Sciatic nerve (tissue), 2 donors: ENCODE measurements at regions not wholly inside any gene's neighbourhood (a gene's known extent, or its start where the extent isn't known, plus 50 kb on each side); places are given as distances from the start of the nearest gene placed in this dataset.

Experiments used
- ATAC-seq: fragments of 200-7000 bp; cut with Tn5 transposase; one replicate; pipeline ENCODE4 v1.9.1; 2020; ENCODE audit warnings: mild to moderate bottlenecking, moderate library complexity
- DNase-seq: peaks from one replicate; pipeline ENCODE4 v3.0.0-alpha.2; 2020; ENCODE audit warnings: low spot score
- intact Hi-C: fragments of 100-400 bp; cut with DNase I; formaldehyde crosslinking; loops from one replicate; pipeline ENCODE4 v1.14.2; 2022
- donor health status: DM: no; HTN: no; CAD: no.
- donor health status: DM: no; HTN: no; CAD: no.

- DNase-seq = no peak
- no peak for ATAC-seq
- intact Hi-C loops = no loop called here
Measured at GRCh38 chr10:113445736-113446135, 107.1 kb upstream of the HABP2 start.

DNA sequence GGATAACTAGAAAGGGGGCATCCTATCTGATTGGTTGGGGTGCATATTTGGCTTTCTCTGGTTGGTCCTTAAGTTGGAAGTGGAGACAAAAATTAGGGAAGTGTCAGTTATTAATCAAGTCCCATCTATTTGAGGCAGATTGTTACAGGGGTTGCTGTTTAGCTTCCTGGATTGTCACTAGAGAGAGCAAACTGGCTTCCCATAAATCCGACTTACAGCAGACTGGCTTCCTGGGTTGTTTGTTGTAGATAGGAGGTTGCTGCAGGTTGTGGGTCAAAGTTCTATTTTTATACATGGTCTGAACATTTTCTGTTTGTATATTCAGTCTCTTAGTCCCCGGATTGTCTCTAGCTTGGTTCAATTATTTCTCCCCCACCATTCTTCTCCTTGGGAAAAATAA, 106.1 kb upstream of the HABP2 start:
- intact Hi-C loops = no loop called here
- no peak for DNase-seq
- no peak for ATAC-seq

DNA sequence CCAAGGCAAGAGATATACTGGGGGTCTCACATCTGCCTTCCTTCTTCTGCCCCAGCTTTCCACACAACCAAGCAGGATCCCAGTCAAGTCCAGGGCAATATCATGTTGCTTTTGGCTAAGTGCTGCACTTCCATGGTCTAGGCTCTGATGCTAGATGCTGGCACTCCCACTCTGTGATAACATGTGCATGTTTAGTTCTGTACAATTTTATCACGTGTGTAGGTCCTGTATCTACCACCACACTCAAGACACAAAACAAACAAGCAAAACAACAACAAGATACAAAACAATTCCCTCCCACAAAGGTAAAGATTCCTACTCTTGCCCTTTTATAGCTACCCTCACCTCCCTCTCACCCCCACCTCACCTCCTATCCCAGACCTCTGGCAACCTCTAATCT, 105.6 kb upstream of the HABP2 start:
- intact Hi-C loops = no loop called here
- ATAC-seq (no peak), DNase-seq (no peak)

DNA sequence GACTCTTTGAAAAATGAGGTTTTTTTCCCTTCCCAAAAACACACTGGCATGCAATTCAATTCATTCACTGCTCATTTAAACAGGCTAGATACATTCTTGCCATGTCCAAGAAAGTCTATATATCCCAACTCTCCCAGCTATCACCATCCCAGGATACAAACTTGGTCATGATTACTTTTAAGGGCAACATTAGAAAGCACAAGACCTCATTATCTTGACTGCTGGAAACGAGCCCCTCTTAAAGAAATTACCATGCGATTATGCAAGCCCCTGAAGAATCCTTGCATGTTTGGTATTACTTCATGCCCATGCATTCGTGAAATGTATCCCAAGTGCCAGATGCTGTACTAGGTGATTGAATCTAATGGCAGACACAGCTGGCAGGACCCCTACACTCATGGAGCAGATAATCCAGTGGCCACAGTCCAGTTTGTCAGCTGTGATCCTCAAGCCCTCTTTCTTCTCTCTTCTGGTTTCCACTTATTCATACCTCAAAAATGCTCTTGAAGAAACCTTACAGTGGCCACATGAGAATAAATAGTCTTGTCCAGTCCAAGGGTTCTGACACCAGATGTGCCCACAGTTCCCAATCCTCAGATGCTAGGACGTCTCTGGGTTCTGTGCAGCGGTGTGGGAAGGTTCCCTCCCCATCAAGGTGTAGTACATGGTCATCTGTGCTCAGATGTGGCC, 103.7 kb upstream of the HABP2 start:
- intact Hi-C loops = no loop called here
- no peak for ATAC-seq
- DNase-seq = no peak

GRCh38 chr10:113450046-113450804, 102.6 kb upstream of the HABP2 start:
- intact Hi-C loops = no loop called here
- ATAC-seq = no peak
- no peak for DNase-seq

DNA sequence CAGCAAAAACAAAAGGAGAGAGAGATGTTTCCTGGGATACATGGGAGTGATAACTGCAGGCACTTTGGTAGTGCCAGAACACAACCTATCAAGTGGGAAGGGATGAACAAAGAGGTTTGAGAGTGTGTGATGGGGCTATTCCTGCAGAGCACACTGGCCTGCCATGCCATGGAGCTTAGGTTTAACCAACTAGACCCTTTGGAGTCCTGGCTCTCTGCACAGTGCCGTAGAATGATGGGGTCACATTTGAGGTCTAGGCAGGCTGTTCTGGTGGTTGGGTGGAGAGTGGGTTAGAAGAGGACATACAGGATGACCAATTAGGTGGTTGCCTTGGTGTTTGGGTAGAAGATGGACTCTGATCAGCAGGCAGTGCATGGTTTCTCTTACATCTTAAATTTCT, 101.9 kb upstream of the HABP2 start:
- intact Hi-C loops = no loop called here
- no peak for ATAC-seq
- no peak for DNase-seq

- intact Hi-C loops = no loop called here
- no peak for ATAC-seq
- DNase-seq = no peak
Measured at GRCh38 chr10:113452146-113452845, 100.6 kb upstream of the HABP2 start.

- ATAC-seq (no peak), DNase-seq (no peak)
- intact Hi-C loops = no loop called here
Measured at GRCh38 chr10:113453351-113453750, 99.5 kb upstream of the HABP2 start.

- DNase-seq (peak; percentile 73), ATAC-seq (peak; percentile 78)
- intact Hi-C loops = no loop called here
Measured at GRCh38 chr10:113454341-113455061, 98.4 kb upstream of the HABP2 start.

DNA sequence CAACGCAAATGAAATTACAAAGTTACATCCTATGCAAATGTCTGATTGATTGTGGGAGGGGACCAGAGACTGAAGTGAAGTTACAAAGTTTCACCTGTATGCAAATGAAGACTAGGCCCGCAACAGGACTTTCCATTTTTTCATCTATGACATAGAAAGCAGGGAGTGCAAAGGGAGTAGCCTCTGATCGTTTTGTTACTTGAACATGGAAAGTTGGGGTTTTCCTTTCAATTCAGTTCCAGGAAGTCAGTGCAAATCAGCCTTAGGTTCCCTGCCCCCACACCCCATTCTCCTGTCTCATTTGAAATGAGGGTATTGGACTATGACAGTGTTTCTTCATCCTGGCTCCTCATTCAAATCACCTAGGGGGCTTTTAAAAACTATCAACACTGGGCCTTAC, 96.9 kb upstream of the HABP2 start:
- ATAC-seq (no peak), DNase-seq (no peak)
- intact Hi-C loops = no loop called here

- ATAC-seq (no peak), DNase-seq (no peak)
- intact Hi-C loops = no loop called here
Measured at GRCh38 chr10:113456741-113457140, 96.1 kb upstream of the HABP2 start.

- DNase-seq = no peak
- ATAC-seq = no peak
- intact Hi-C loops = no loop called here
Measured at GRCh38 chr10:113457408-113457807, 95.4 kb upstream of the HABP2 start.

DNA sequence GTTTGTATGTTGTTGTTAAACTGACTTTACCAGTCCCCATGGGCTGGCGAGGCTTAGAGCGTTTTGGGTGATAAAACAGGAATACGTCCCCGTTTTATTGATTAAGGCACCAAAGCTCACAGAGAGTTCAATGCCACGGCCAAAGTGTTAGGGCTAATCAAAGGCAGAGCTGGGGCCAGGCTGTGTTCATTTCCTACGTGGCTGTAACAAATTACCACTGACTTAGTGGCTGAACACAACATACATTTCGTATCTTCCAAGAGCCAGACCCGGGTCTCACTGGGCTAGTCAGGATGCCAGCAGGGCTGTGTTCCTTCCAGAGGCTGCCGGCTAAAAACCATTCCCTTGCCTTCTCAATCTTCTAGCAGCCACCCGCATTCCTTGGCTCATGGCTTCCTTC, 94.4 kb upstream of the HABP2 start:
- DNase-seq (no peak), ATAC-seq (no peak)
- intact Hi-C loops = no loop called here

DNA sequence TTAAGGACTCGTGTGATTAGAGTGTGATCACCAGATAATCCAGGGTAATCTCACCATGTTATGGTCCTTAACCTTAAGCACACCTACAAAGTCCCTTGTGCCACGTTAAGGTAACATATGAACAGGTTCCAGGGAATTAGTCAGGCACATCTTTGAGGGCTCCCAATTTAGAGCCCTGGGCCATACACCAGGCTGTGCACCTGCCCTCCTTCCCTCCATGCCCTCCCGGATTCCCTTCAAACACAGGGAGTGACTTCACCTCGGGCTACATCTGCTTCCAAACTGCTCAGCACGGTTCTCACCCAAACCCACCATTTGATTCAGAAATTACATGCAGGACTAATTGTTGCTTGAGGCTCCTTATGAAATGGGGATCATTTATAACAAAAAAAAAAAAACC, 93.9 kb upstream of the HABP2 start:
- intact Hi-C loops = no loop called here
- DNase-seq (no peak), ATAC-seq (no peak)

- intact Hi-C loops = no loop called here
- ATAC-seq (no peak), DNase-seq (no peak)
Measured at GRCh38 chr10:113459626-113460280, 93.1 kb upstream of the HABP2 start.

- ATAC-seq = no peak
- intact Hi-C loops = no loop called here
- no peak for DNase-seq
Measured at GRCh38 chr10:113463083-113463482, 89.8 kb upstream of the HABP2 start.

DNA sequence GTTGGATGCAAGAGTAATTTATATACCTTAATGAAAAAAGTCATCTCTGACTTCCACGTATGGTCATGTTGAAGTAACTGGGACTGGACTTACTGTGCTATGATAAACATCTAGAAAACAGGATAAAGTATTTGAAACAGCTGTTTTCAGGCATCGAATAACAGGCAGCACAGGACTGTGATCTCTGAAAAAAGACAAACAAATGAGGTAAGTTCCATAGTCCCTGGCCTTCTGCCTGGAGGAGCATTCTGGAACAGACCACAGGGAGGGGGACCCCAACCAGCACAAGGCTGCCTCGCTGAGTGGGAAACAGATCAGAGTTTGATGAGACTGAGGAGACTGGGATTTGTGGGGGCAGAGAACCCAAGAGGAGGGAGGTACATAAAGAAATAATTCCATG, 89.1 kb upstream of the HABP2 start:
- DNase-seq (no peak), ATAC-seq (no peak)
- intact Hi-C loops = no loop called here

DNA sequence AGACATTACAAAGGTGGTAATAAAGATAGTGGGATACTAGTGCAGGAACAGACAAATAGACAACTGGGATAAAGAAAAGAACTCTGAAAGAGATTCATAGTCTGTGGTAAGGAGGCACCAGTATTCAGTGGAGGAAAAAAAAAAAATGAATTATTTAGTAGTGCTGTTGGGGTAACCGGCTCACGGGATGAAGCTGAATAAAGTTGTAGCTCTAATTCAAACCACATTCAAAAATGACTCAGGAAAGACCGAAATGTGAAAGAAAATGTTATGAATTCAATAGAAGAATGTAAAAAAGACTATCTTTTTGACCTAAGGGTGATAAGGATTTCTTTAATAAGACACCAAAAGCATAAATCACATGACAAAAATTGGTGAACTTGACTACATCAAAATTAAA, 83.1 kb upstream of the HABP2 start:
- intact Hi-C loops = no loop called here

More for the DNA sequence above, 83.1 kb upstream of the HABP2 start:
- no peak for DNase-seq
- ATAC-seq = no peak
